ENCODE measurements at regions not wholly inside any gene's neighbourhood (a gene's known extent, or its start where the extent isn't known, plus 50 kb on each side); places are given as distances from the start of the nearest gene placed in this dataset.

- Histone ChIP-seq H3K36me3 (ENCODE audit: control insufficient read depth in 4 of 4, insufficient read depth in 3 of 4, low read depth in 1 of 4, low read length in 3 of 4) (no peaks in the 10 kb centered on the region), H3K9ac (ENCODE audit: low read depth in 1 of 2, low read length in 2 of 2) (no peak overlapping the region), H3K4me1 (ENCODE audit: control insufficient read depth in 4 of 4, insufficient read depth in 4 of 4, low read length in 3 of 4) (no peaks in the 10 kb centered on the region), H3K4me3 (ENCODE audit: low read depth in 1 of 3, low read length in 3 of 3) (no peak overlapping the region), H3K27me3 (ENCODE audit: control insufficient read depth in 4 of 4, insufficient read depth in 4 of 4, low read length in 3 of 4) (peaks cover 0 to 15% (median 3%) of the 10 kb centered on the region in 4 donors), H3K9me3 (ENCODE audit: control insufficient read depth in 4 of 4, low read length in 3 of 4) (no peaks in the 10 kb centered on the region), H3K27ac (ENCODE audit: low read depth in 1 of 2, low read length in 2 of 2) (no peak overlapping the region)
- WGBS = 71% methylated on average over 8 of the region's 8 CpGs
- no peak for DNase-seq (ENCODE audit: low spot score)
- no peak for TF ChIP-seq ATF3 (IDR thresholded peaks at IDR 0.05)
- TF ChIP-seq MAX (IDR thresholded peaks at IDR 0.05) = no peak
- no peak for TF ChIP-seq CTCF (IDR thresholded peaks at IDR 0.05; ENCODE audit: low read depth, low read length, missing input control)
- no peak for TF ChIP-seq GABPA (IDR thresholded peaks at IDR 0.05 in 1 of 2, conservative IDR thresholded peaks at IDR 0.05 in 1 of 2)
- TF ChIP-seq SP1 (IDR thresholded peaks at IDR 0.05) = no peak
Observed at GRCh38 chr10:128277267-128277840, 151.1 kb upstream of the MKI67 start.

- H3K9ac ChIP-seq (ENCODE audit: low read depth in 1 of 2, low read length in 2 of 2) = no peak overlapping the region
- H3K36me3 ChIP-seq (ENCODE audit: control insufficient read depth in 4 of 4, insufficient read depth in 3 of 4, low read depth in 1 of 4, low read length in 3 of 4) = no peaks in the 10 kb centered on the region
- peaks cover 0 to 10% (median 3%) of the 10 kb centered on the region in 4 donors for H3K27me3 ChIP-seq (ENCODE audit: control insufficient read depth in 4 of 4, insufficient read depth in 4 of 4, low read length in 3 of 4)
- no peaks in the 10 kb centered on the region for H3K9me3 ChIP-seq (ENCODE audit: control insufficient read depth in 4 of 4, low read length in 3 of 4)
- DNase-seq (ENCODE audit: low spot score) = no peak
- no peaks in the 10 kb centered on the region for H3K4me1 ChIP-seq (ENCODE audit: control insufficient read depth in 4 of 4, insufficient read depth in 4 of 4, low read length in 3 of 4)
- H3K27ac ChIP-seq (ENCODE audit: low read depth in 1 of 2, low read length in 2 of 2) = no peak overlapping the region
- no peak overlapping the region for H3K4me3 ChIP-seq (ENCODE audit: low read depth in 1 of 3, low read length in 3 of 3)
- 32% methylated on average over 7 of the region's 7 CpGs for WGBS
- TF ChIP-seq EGR1 (IDR thresholded peaks at IDR 0.05; ENCODE audit: low read depth in 2 of 2) (no peak), MAX (IDR thresholded peaks at IDR 0.05) (no peak), FOXA1 (IDR thresholded peaks at IDR 0.05) (no peak), TAF1 (conservative IDR thresholded peaks at IDR 0.05) (no peak), HNF4G (IDR thresholded peaks at IDR 0.05) (no peak), HNF4A (conservative IDR thresholded peaks at IDR 0.05) (no peak), RXRA (IDR thresholded peaks at IDR 0.05) (no peak), ZBTB33 (IDR thresholded peaks at IDR 0.05) (no peak), SP1 (IDR thresholded peaks at IDR 0.05) (no peak), JUND (IDR thresholded peaks at IDR 0.05) (no peak), YY1 (IDR thresholded peaks at IDR 0.05) (no peak), RAD21 (IDR thresholded peaks at IDR 0.05) (no peak), REST (IDR thresholded peaks at IDR 0.05) (no peak)
Observed at GRCh38 chr10:128278362-128278761, 152.1 kb upstream of the MKI67 start.

All from liver (tissue), 8 donors.